OCI-LY7 (cell line): ENCODE measurements at regions not wholly inside any gene's neighbourhood (a gene's known extent, or its start where the extent isn't known, plus 50 kb on each side); places are given as distances from the start of the nearest gene placed in this dataset.
"Not testable (repeated sequence)": the region's sequence is repeated elsewhere in the genome, so short reads cannot be mapped to it uniquely, and the experiment has no call there.

ENCODE experiments used
- BruUV-seq: library from RNA; stranded (reverse); fragments of 400-500 nt; replicated peaks from 2 replicates; lab custom pipeline; 2021; lab: Mats Ljungman, UMichigan
- CTCF ChIA-PET: fragments of 300-600 bp; sonication (Branson Sonifier 250); formaldehyde crosslinking; loops from one replicate; lab custom pipeline; 2022; ENCODE audit warnings: antibody characterized with exemption; ENCODE audit not compliant: unreplicated experiment; lab: Charles Lee
- POLR2A ChIA-PET: fragments of 300-600 bp; sonication (Branson Sonifier 250); formaldehyde crosslinking; loops from one replicate; lab custom pipeline; 2022; ENCODE audit warnings: antibody characterized with exemption; lab: Charles Lee
- DNase-seq: peaks from one replicate; pipeline ENCODE4 v3.0.0-alpha.2; 2015; ENCODE audit warnings: low spot score
- H2AFZ ChIP-seq: fragments of 200-600 bp; sonication (generic), shearing (Covaris generic); 2 replicates; pipeline ENCODE4 v1.6.1; 2014; ENCODE audit warnings: mild to moderate bottlenecking, antibody characterized with exemption, low read length, moderate library complexity
- H3K27ac ChIP-seq: fragments of 200-600 bp; sonication (generic); 2 replicates; pipeline ENCODE4 v1.5.1; 2014; ENCODE audit warnings: mixed run types, low read depth, mild to moderate bottlenecking, moderate library complexity, low read length, inconsistent platforms; ENCODE audit not compliant: poor library complexity, severe bottlenecking
- H3K36me3 ChIP-seq: fragments of 200-600 bp; sonication (generic); 2 replicates; pipeline ENCODE4 v1.6.1; 2014; ENCODE audit warnings: mild to moderate bottlenecking, antibody characterized with exemption, low read length, moderate library complexity, mixed read lengths; ENCODE audit not compliant: insufficient read depth
- H3K4me1 ChIP-seq: fragments of 200-600 bp; sonication (generic); 2 replicates; pipeline ENCODE4 v1.5.1; 2014; ENCODE audit warnings: mild to moderate bottlenecking, low read length; ENCODE audit not compliant: insufficient read depth, poor library complexity, severe bottlenecking
- H3K4me2 ChIP-seq: fragments of 200-600 bp; sonication (generic); 2 replicates; pipeline ENCODE4 v1.6.1; 2014; ENCODE audit warnings: mild to moderate bottlenecking, low read length
- H3K4me3 ChIP-seq: fragments of 200-600 bp; sonication (generic); 2 replicates; pipeline ENCODE4 v1.5.1; 2014; ENCODE audit warnings: mild to moderate bottlenecking, low read depth, low read length; ENCODE audit not compliant: poor library complexity, severe bottlenecking
- H3K79me2 ChIP-seq: fragments of 200-600 bp; sonication (generic); 2 replicates; pipeline ENCODE4 v1.6.1; 2016; ENCODE audit warnings: low read depth, mild to moderate bottlenecking, low read length, moderate library complexity, mixed read lengths; ENCODE audit not compliant: insufficient read depth
- H3K9me2 ChIP-seq: fragments of 200-600 bp; sonication (generic); 2 replicates; pipeline ENCODE4 v1.6.1; 2016; ENCODE audit warnings: mild to moderate bottlenecking, low read length, mixed read lengths; ENCODE audit not compliant: insufficient read depth
- H3K9me3 ChIP-seq: fragments of 200-600 bp; sonication (generic); 2 replicates; pipeline ENCODE4 v1.6.1; 2014; ENCODE audit warnings: mild to moderate bottlenecking, mixed run types, low read length, mixed read lengths
- H4K20me1 ChIP-seq: fragments of 200-600 bp; sonication (generic); 2 replicates; pipeline ENCODE4 v1.6.1; 2014; ENCODE audit warnings: mild to moderate bottlenecking, antibody characterized with exemption, low read length, moderate library complexity, mixed read lengths; ENCODE audit not compliant: insufficient read depth
- intact Hi-C: fragments of 100-400 bp; cut with micrococcal nuclease; formaldehyde crosslinking; loops from one replicate; pipeline ENCODE4 v1.10.0; 2022; ENCODE audit not compliant: unreplicated experiment

DNA sequence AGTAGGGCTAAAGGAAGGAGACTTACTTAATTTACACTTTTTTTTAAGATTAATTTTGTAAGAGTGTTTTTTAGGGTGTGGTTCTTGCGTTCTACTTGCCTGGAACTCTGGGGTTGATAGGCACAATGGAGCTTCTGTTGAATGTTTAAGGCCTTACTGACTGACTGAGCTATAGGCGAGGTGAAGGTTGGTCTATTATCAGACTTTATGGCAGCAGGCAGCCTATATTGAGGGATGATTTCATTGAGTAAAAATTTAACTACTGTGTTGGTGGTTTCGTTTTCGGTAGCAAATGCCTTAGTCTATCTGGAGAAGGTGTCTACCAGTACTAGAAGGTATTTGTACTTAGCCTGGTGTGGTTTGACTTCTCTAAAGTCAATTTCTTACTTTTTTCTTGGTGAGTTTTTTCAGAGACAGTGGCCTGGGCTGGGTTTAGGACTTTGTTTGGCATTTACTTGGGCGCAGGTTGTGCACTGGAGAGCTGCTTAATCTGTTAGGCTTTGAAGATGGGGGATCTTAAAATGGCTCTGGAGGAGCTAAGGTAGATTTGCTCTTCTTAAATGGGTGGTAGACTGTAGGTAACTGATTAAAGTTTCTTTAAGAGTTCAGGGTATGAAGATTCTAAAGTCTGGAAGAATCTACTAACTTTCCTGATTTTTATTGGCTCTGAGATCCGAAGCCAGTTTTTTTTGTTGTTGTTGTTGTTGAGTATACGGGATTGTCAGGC, 164.5 kb upstream of the CCZ1B start:
- H3K9me3 ChIP-seq, CTCF ChIA-PET, H3K36me3 ChIP-seq, H3K4me1 ChIP-seq, intact Hi-C loops, BruUV-seq, H3K27ac ChIP-seq, H2AFZ ChIP-seq, H3K4me3 ChIP-seq, DNase-seq, H3K79me2 ChIP-seq, H3K9me2 ChIP-seq, POLR2A ChIA-PET, H4K20me1 ChIP-seq, H3K4me2 ChIP-seq: not testable (repeated sequence)

GRCh38 chr7:6991169-6991611, 165.1 kb upstream of the CCZ1B start:
- H3K9me3 ChIP-seq, H3K4me2 ChIP-seq, BruUV-seq, H3K27ac ChIP-seq, DNase-seq, intact Hi-C loops, H2AFZ ChIP-seq, H3K4me1 ChIP-seq, H3K79me2 ChIP-seq, H3K4me3 ChIP-seq, H3K36me3 ChIP-seq, H4K20me1 ChIP-seq, CTCF ChIA-PET, POLR2A ChIA-PET, H3K9me2 ChIP-seq: not testable (repeated sequence)

GRCh38 chr7:6991686-6992085, 165.6 kb upstream of the CCZ1B start:
- H3K4me1 ChIP-seq, H3K9me3 ChIP-seq, H3K4me3 ChIP-seq, DNase-seq, CTCF ChIA-PET, H3K27ac ChIP-seq, H2AFZ ChIP-seq, H3K36me3 ChIP-seq, H3K9me2 ChIP-seq, POLR2A ChIA-PET, H3K79me2 ChIP-seq, H3K4me2 ChIP-seq, BruUV-seq, intact Hi-C loops, H4K20me1 ChIP-seq: not testable (repeated sequence)

- H4K20me1 ChIP-seq, H3K27ac ChIP-seq, DNase-seq, H3K9me3 ChIP-seq, BruUV-seq, H3K79me2 ChIP-seq, H3K4me1 ChIP-seq, POLR2A ChIA-PET, H3K4me3 ChIP-seq, H3K9me2 ChIP-seq, intact Hi-C loops, H2AFZ ChIP-seq, H3K36me3 ChIP-seq, CTCF ChIA-PET, H3K4me2 ChIP-seq: not testable (repeated sequence)
Observed at GRCh38 chr7:6992133-6992532, 166.1 kb upstream of the CCZ1B start.

- DNase-seq, CTCF ChIA-PET, POLR2A ChIA-PET, H3K4me1 ChIP-seq, H3K9me2 ChIP-seq, H3K4me3 ChIP-seq, H4K20me1 ChIP-seq, H3K9me3 ChIP-seq, H2AFZ ChIP-seq, H3K27ac ChIP-seq, BruUV-seq, H3K79me2 ChIP-seq, intact Hi-C loops, H3K4me2 ChIP-seq, H3K36me3 ChIP-seq: not testable (repeated sequence)
Observed at GRCh38 chr7:6995026-6995425, 169.0 kb upstream of the CCZ1B start.

- H3K79me2 ChIP-seq, POLR2A ChIA-PET, CTCF ChIA-PET, H3K9me3 ChIP-seq, H2AFZ ChIP-seq, H3K4me2 ChIP-seq, BruUV-seq, H3K4me1 ChIP-seq, H3K9me2 ChIP-seq, H3K4me3 ChIP-seq, DNase-seq, H3K27ac ChIP-seq, H3K36me3 ChIP-seq, H4K20me1 ChIP-seq, intact Hi-C loops: not testable (repeated sequence)
Observed at GRCh38 chr7:6995493-6996289, 169.6 kb upstream of the CCZ1B start.
